ENCODE measurements at regions not wholly inside any gene's neighbourhood (a gene's known extent, or its start where the extent isn't known, plus 50 kb on each side); places are given as distances from the start of the nearest gene placed in this dataset.
"Not testable (repeated sequence)": the region's sequence is repeated elsewhere in the genome, so short reads cannot be mapped to it uniquely, and the experiment has no call there.

DNA sequence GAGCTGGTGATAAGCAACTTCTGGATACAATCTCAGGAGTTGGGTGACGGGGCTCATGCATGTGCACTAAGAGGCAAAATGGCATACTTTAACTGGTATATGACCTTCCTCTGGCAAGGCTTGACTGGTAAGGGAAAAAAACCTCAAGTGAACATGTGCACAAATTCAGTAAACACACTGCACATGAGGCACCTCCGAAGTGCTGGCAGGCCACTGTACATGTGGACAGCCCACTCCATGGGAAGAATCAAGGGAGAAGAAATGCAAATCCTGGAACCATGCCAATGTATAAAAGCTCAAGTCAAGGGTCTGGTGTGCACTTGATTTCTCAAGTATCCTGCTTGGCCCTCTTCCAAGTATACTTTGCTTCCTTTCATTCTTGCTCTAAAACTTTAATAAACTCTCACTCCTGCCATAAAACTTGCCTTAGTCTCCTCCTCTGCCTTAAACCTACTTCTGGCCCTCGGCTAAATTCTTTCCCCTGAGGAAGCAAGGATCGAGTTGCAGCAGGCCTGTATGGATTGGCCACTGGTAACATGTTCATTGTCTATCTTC, 167.2 kb downstream of the RAMP3 start:
- no peaks in the 10 kb centered on the region for H3K36me3 ChIP-seq (ENCODE audit: control insufficient read depth, insufficient read depth, low read length)
- H3K27me3 ChIP-seq (ENCODE audit: control insufficient read depth, insufficient read depth, low read length), result no peaks in the 10 kb centered on the region
- ChIA-PET CTCF (no interaction called here), POLR2A (no interaction called here)
- no peak for DNase-seq (ENCODE audit: low read depth)
- TF ChIP-seq, protein P1, sequence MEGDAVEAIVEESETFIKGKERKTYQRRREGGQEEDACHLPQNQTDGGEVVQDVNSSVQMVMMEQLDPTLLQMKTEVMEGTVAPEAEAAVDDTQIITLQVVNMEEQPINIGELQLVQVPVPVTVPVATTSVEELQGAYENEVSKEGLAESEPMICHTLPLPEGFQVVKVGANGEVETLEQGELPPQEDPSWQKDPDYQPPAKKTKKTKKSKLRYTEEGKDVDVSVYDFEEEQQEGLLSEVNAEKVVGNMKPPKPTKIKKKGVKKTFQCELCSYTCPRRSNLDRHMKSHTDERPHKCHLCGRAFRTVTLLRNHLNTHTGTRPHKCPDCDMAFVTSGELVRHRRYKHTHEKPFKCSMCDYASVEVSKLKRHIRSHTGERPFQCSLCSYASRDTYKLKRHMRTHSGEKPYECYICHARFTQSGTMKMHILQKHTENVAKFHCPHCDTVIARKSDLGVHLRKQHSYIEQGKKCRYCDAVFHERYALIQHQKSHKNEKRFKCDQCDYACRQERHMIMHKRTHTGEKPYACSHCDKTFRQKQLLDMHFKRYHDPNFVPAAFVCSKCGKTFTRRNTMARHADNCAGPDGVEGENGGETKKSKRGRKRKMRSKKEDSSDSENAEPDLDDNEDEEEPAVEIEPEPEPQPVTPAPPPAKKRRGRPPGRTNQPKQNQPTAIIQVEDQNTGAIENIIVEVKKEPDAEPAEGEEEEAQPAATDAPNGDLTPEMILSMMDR (IDR thresholded peaks at IDR 0.05; ENCODE audit: insufficient read depth, low read depth, low read length), result no peak
- H3K4me3 ChIP-seq (ENCODE audit: low read depth, low read length), result no peak overlapping the region

DNA sequence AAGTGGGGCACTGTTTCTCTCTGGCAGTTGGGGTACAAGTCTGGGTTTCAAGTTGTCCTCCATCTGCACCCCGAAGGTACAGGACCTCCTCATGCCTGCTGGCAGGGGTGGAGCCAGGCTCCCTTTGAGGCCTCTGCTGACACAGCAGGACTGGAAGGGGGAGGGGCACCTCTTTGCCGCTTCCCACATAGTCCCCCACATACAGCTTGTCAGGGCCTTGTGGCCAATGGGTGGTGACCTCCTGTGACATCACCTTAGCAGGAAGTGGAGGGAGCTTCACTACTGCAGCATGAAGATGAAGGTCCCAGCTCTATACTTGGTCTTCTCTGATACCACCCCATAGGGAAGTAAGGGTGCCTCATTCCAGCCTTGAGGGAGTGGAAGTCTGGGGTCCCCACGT, 167.8 kb downstream of the RAMP3 start:
- POLR2A ChIA-PET, result no interaction called here
- no peaks in the 10 kb centered on the region for H3K27me3 ChIP-seq (ENCODE audit: control insufficient read depth, insufficient read depth, low read length)
- no peak overlapping the region for H3K4me3 ChIP-seq (ENCODE audit: low read depth, low read length)
- TF ChIP-seq, protein P1 (IDR thresholded peaks at IDR 0.05; ENCODE audit: insufficient read depth, low read depth, low read length), result no peak
- DNase-seq (ENCODE audit: low read depth), result no peak
- CTCF ChIA-PET, result no interaction called here
- no peaks in the 10 kb centered on the region for H3K36me3 ChIP-seq (ENCODE audit: control insufficient read depth, insufficient read depth, low read length)

DNA sequence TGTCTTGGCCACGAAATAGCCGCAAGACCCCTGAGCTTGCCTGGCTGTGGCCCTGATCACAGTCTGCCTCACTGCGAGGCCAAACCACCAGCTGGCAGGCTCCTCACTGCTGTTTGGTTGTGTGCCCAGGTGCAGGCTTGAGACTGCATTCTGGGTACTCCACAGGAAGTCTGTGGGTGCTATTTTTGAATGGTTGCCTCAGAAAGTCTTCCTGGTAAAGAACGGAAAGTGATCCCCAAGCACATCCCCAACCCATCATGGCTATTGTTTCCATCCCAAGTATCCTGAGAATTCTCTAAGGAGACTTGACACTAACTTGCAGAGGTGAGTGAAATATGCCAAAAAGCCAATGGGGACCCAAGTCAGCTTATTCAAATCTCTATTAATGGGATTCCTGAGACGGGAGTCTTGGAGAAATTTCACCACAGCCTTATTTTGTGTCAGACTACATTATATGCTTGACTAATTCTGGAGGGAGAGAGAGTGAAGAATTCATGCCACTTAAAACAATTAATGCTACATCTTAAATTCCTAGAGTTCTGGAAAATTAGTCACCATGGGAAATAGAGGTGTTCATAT, 170.9 kb downstream of the RAMP3 start:
- no peaks in the 10 kb centered on the region for H3K36me3 ChIP-seq (ENCODE audit: control insufficient read depth, insufficient read depth, low read length)
- TF ChIP-seq, protein P1 (IDR thresholded peaks at IDR 0.05; ENCODE audit: insufficient read depth, low read depth, low read length), result no peak
- H3K27me3 ChIP-seq (ENCODE audit: control insufficient read depth, insufficient read depth, low read length), result no peaks in the 10 kb centered on the region
- POLR2A ChIA-PET, result no interaction called here
- CTCF ChIA-PET, result no interaction called here
- H3K4me3 ChIP-seq (ENCODE audit: low read depth, low read length), result no peak overlapping the region
- DNase-seq (ENCODE audit: low read depth), result no peak

DNA sequence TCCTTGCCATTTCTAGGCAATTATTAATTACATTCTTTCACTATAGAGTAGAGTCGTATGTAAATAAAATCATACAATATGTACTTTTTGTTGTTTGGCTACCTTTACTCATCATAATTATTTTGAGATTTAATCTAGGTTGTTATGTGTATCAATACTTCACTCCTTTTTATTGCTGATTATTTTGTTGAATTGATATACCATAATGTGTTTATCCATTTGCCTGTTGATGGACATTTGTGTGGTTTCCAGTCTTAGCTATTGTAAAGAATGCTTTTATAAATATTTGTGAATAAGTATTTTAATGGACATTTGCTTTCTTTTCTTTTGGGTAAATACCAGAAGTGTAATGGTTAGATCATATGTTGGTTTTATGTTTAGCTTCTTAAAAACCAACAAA, 174.0 kb downstream of the RAMP3 start:
- POLR2A ChIA-PET, result no interaction called here
- no peaks in the 10 kb centered on the region for H3K36me3 ChIP-seq (ENCODE audit: control insufficient read depth, insufficient read depth, low read length)
- H3K4me3 ChIP-seq (ENCODE audit: low read depth, low read length), result no peak overlapping the region
- CTCF ChIA-PET, result no interaction called here
- no peaks in the 10 kb centered on the region for H3K27me3 ChIP-seq (ENCODE audit: control insufficient read depth, insufficient read depth, low read length)
- TF ChIP-seq, protein P1 (IDR thresholded peaks at IDR 0.05; ENCODE audit: insufficient read depth, low read depth, low read length), result no peak
- no peak for DNase-seq (ENCODE audit: low read depth)

DNA sequence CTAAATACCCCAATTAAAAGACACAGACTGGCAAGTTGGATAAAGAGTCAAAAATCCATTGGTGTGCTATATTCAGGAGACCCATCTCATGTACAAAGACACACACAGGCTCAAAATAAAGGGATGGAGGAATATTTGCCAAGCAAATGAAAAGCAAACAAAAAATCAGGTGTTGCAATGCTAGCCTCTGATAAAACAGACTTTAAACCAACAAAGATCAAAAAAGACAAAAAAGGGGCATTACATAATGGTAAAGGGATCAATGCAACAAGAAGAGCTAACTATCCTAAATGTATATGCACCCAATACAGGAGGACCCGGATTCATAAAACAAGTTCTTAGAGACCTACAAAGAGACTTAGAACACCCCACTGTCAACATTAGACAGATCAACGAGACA, 177.4 kb downstream of the RAMP3 start:
- POLR2A ChIA-PET; H3K27me3 ChIP-seq (ENCODE audit: control insufficient read depth, insufficient read depth, low read length); H3K36me3 ChIP-seq (ENCODE audit: control insufficient read depth, insufficient read depth, low read length); DNase-seq (ENCODE audit: low read depth); CTCF ChIA-PET; H3K4me3 ChIP-seq (ENCODE audit: low read depth, low read length): not testable (repeated sequence)

DNA sequence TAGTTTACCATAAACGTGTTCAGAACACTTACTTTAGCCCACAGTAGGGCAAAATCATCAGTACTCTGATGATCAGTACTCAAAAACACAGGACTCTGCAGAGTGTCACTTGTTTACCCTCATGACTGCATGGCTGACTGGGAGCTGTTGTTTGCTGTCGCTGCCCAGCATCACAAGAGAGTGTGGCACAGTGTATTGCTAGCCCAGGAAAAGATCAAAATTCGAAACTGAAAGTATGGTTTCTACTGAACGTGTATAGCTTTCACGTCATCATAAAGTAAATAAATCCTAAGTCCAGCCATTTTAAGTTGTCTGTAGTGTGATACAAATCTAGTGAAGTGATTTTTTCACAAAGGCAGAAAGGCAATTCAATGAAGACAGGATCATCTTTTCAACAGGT, 184.6 kb downstream of the RAMP3 start:
- CTCF ChIA-PET, result no interaction called here
- Histone ChIP-seq H3K4me3 (ENCODE audit: low read depth, low read length) (no peak overlapping the region), H3K27me3 (ENCODE audit: control insufficient read depth, insufficient read depth, low read length) (no peaks in the 10 kb centered on the region; the same call in none of the 2 replicates), H3K36me3 (ENCODE audit: control insufficient read depth, insufficient read depth, low read length) (no peaks in the 10 kb centered on the region)
- TF ChIP-seq, protein P1 (IDR thresholded peaks at IDR 0.05; ENCODE audit: insufficient read depth, low read depth, low read length), result no peak
- POLR2A ChIA-PET, result no interaction called here
- DNase-seq (ENCODE audit: low read depth), result no peak
